ENCODE measurements at regions not wholly inside any gene's neighbourhood (a gene's known extent, or its start where the extent isn't known, plus 50 kb on each side); places are given as distances from the start of the nearest gene placed in this dataset. TPM values are rescaled to one million over a fixed set of nuclear protein-coding genes. Genes with fewer than 3 reads are reported as not detected.

DNA sequence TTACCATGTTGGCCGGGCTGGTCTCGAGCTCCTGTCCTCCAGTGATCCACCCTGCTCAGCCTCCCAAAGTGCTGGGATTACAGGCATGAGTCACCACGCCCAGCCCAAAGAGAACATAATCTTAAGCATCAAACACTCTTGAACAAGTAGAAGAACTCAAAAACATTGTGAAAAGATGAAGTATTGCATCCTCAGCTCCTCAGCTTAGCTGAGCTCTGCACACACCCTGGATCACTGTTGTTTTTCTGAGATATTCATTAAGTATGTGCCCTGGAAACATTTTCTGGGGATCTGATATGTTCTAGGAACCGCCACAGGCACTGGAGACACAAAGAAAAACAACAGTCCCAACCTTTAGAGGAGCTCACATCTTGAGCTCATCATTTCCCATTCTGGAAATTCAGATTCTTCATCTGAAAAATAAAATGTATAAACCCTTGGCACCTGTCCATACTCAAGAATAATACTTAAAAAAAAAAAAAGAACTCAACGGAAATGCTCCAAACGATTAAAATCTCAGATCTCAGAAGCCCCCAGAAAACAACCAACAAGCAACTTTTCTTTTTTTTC, 62.2 kb upstream of the ZNF462 start:
- H3K36me3 ChIP-seq: no peaks in the 10 kb centered on the region
- 76 to 78% methylated on average over 6 of the region's 6 CpGs for WGBS, 2 donors
- DNase-seq (ENCODE audit: low spot score in 2 of 2): no peak
- no peak overlapping the region for H3K4me3 ChIP-seq
- no peaks in the 10 kb centered on the region for H3K27me3 ChIP-seq
- H3K4me1 ChIP-seq: peaks cover 0 to 28% (median 3%) of the 10 kb centered on the region in 4 donors
- TF ChIP-seq, protein P1, sequence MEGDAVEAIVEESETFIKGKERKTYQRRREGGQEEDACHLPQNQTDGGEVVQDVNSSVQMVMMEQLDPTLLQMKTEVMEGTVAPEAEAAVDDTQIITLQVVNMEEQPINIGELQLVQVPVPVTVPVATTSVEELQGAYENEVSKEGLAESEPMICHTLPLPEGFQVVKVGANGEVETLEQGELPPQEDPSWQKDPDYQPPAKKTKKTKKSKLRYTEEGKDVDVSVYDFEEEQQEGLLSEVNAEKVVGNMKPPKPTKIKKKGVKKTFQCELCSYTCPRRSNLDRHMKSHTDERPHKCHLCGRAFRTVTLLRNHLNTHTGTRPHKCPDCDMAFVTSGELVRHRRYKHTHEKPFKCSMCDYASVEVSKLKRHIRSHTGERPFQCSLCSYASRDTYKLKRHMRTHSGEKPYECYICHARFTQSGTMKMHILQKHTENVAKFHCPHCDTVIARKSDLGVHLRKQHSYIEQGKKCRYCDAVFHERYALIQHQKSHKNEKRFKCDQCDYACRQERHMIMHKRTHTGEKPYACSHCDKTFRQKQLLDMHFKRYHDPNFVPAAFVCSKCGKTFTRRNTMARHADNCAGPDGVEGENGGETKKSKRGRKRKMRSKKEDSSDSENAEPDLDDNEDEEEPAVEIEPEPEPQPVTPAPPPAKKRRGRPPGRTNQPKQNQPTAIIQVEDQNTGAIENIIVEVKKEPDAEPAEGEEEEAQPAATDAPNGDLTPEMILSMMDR (IDR thresholded peaks at IDR 0.05): no peak
- TF ChIP-seq POLR2A (IDR thresholded peaks at IDR 0.05): no peak
- TF ChIP-seq EP300 (IDR thresholded peaks at IDR 0.05): no peak
- H3K27ac ChIP-seq: no peak overlapping the region
- no peaks in the 10 kb centered on the region for H3K9me3 ChIP-seq

DNA sequence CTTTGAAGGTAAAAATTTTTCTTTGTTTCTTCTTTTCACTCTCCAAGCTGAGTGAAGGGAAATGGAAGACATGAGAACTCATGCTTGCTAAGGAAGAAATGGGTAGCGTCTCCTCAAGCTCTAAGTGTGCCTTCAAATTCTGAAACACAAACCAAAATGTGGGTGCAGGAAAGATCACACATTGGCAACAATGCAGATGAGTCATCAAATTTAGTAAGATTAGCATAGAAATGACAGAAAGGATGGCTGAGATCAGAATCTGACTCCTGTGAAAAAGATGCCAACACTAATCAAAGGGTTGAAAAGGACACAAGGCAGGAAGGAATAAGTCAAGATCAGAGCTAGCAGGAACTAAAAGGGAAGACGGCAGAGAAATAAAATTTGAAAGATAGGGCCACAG, 61.1 kb upstream of the ZNF462 start:
- Histone ChIP-seq H3K4me3 (no peak overlapping the region), H3K36me3 (no peaks in the 10 kb centered on the region), H3K9me3 (no peaks in the 10 kb centered on the region), H3K27ac (no peak overlapping the region), H3K4me1 (peaks cover 0 to 28% (median 3%) of the 10 kb centered on the region in 4 donors), H3K27me3 (no peaks in the 10 kb centered on the region)
- TF ChIP-seq, protein P1 (IDR thresholded peaks at IDR 0.05): no peak
- whole genome bisulfite sequencing, 2 donors: 85 to 91% methylated on average over 2 of the region's 2 CpGs
- DNase-seq (ENCODE audit: low spot score in 2 of 2): no peak

Small RNA genes in the stretch of these regions (small RNA-seq; reads per million reads assigned to genes)
- not detected for gene MIR8081
